Activated naive CD8-positive, alpha-beta T cell (primary cell): ENCODE measurements at regions not wholly inside any gene's neighbourhood (a gene's known extent, or its start where the extent isn't known, plus 50 kb on each side); places are given as distances from the start of the nearest gene placed in this dataset.

Source experiments
- H3K27ac Mint-ChIP-seq: one replicate; pipeline ENCODE4 v1.8.0; 2021; ENCODE audit warnings: mixed read lengths
- H3K27me3 Mint-ChIP-seq: one replicate; pipeline ENCODE4 v1.8.0; 2021; ENCODE audit warnings: mixed read lengths
- H3K36me3 Mint-ChIP-seq: one replicate; pipeline ENCODE4 v1.8.0; 2021; ENCODE audit warnings: mixed read lengths
- H3K4me1 Mint-ChIP-seq: one replicate; pipeline ENCODE4 v1.8.0; 2021; ENCODE audit warnings: low read depth, mixed read lengths
- H3K4me3 Mint-ChIP-seq: one replicate; pipeline ENCODE4 v1.8.0; 2021; ENCODE audit warnings: mild to moderate bottlenecking, mixed read lengths
- H3K9me3 Mint-ChIP-seq: one replicate; pipeline ENCODE4 v1.8.0; 2021; ENCODE audit warnings: low read depth, mixed read lengths

DNA sequence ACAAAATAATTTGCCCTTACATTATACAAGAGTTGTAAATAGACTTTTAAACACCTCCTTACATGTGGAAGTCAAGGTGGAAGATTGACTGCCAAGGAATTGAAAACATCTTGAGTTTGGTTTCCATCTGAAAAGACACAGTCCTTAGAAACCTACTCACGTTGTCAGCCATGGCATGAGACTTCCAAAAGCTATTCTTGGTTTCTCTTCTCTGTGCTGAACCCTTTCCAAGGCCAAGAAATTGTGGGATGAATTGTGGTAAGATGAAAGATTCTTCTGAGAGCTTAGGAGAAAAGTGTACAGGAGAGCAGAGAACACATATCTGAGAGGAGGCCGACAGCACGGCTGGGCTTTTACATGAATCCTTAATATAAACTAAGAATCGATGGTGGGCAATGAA lies 370.0 kb downstream of the FBXW7 start:
- no peak overlapping the region for H3K4me3 Mint-ChIP-seq

GRCh38 chr4:152165146-152165545 lies 370.7 kb downstream of the FBXW7 start:
- H3K36me3 Mint-ChIP-seq, result no peaks in the 10 kb centered on the region
- no peak overlapping the region for H3K4me3 Mint-ChIP-seq
- H3K27me3 Mint-ChIP-seq, result no peaks in the 10 kb centered on the region
- no peak overlapping the region for H3K27ac Mint-ChIP-seq
- H3K4me1 Mint-ChIP-seq, result no peaks in the 10 kb centered on the region
- H3K9me3 Mint-ChIP-seq, result no peaks in the 10 kb centered on the region

More for the DNA sequence above, 370.0 kb downstream of the FBXW7 start:
- Mint-ChIP-seq H3K4me1 (no peaks in the 10 kb centered on the region), H3K27ac (no peak overlapping the region), H3K27me3 (no peaks in the 10 kb centered on the region), H3K36me3 (no peaks in the 10 kb centered on the region), H3K9me3 (no peaks in the 10 kb centered on the region)

GRCh38 chr4:152164561-152164960 lies 371.3 kb downstream of the FBXW7 start:
- no peaks in the 10 kb centered on the region for H3K4me1 Mint-ChIP-seq
- no peaks in the 10 kb centered on the region for H3K27me3 Mint-ChIP-seq
- no peak overlapping the region for H3K27ac Mint-ChIP-seq
- no peaks in the 10 kb centered on the region for H3K36me3 Mint-ChIP-seq
- no peaks in the 10 kb centered on the region for H3K9me3 Mint-ChIP-seq
- no peak overlapping the region for H3K4me3 Mint-ChIP-seq

DNA sequence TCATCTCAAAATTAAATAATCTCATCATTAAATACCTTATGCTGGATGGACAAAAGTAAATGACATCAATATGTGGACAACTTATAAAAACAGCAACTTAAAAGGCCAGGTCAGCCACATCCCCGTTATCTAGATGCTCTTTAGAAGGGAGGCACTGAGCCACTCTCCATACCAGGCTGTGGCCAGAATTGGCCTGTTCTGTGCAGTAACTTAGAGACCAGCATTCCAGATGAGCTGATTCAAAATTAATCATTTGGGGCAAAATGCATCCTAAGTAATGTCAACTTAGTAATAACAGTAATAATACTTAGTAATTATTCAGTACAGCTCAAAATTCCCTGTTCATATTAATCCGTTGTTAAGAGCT lies 373.6 kb downstream of the FBXW7 start:
- Mint-ChIP-seq H3K27ac (no peak overlapping the region), H3K36me3 (no peaks in the 10 kb centered on the region), H3K4me3 (no peak overlapping the region), H3K4me1 (peaks cover 8% of the 10 kb centered on the region), H3K27me3 (no peaks in the 10 kb centered on the region), H3K9me3 (no peaks in the 10 kb centered on the region)

- no peaks in the 10 kb centered on the region for H3K27me3 Mint-ChIP-seq
- H3K9me3 Mint-ChIP-seq, result no peaks in the 10 kb centered on the region
- no peaks in the 10 kb centered on the region for H3K36me3 Mint-ChIP-seq
- H3K4me1 Mint-ChIP-seq, result peaks cover 10% of the 10 kb centered on the region
- no peak overlapping the region for H3K4me3 Mint-ChIP-seq
- H3K27ac Mint-ChIP-seq, result no peak overlapping the region
Observed at GRCh38 chr4:152161676-152162330, 374.1 kb downstream of the FBXW7 start.

GRCh38 chr4:152160225-152160800 lies 375.6 kb downstream of the FBXW7 start:
- Mint-ChIP-seq H3K27ac (no peak overlapping the region), H3K27me3 (no peaks in the 10 kb centered on the region), H3K9me3 (no peaks in the 10 kb centered on the region), H3K4me1 (peaks cover 10% of the 10 kb centered on the region), H3K4me3 (no peak overlapping the region), H3K36me3 (no peaks in the 10 kb centered on the region)

DNA sequence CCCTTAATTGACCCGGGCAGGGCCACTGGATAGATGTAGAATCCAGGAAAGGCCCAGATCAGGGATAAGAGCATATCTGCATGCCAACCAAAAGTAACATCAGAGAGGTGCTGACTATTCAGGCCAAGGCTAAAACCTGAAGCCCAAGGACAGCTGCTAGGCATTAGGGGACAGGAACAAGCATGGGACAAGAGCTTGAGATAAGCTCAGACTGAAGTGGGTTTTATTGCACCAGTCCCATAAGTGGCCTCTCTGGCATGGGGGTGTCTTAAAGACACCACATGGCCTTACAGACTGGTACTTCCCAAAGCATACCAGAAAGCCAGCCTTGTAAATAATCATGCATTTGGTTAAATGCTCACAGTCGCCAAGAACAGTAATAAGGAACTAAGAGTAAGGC lies 376.1 kb downstream of the FBXW7 start:
- Mint-ChIP-seq H3K27ac (no peak overlapping the region), H3K4me3 (no peak overlapping the region), H3K4me1 (peaks cover 12% of the 10 kb centered on the region), H3K27me3 (no peaks in the 10 kb centered on the region), H3K36me3 (no peaks in the 10 kb centered on the region), H3K9me3 (no peaks in the 10 kb centered on the region)

- Mint-ChIP-seq H3K4me3 (no peak overlapping the region), H3K9me3 (no peaks in the 10 kb centered on the region), H3K36me3 (no peaks in the 10 kb centered on the region), H3K27ac (no peak overlapping the region), H3K4me1 (peaks cover 17% of the 10 kb centered on the region), H3K27me3 (no peaks in the 10 kb centered on the region)
Observed at GRCh38 chr4:152158225-152158624, 377.7 kb downstream of the FBXW7 start.

- Mint-ChIP-seq H3K4me1 (peaks cover 17% of the 10 kb centered on the region), H3K9me3 (no peaks in the 10 kb centered on the region), H3K27ac (no peak overlapping the region), H3K27me3 (no peaks in the 10 kb centered on the region), H3K36me3 (no peaks in the 10 kb centered on the region), H3K4me3 (no peak overlapping the region)
Observed at GRCh38 chr4:152157629-152158028, 378.3 kb downstream of the FBXW7 start.

- Mint-ChIP-seq H3K27me3 (no peaks in the 10 kb centered on the region), H3K9me3 (no peaks in the 10 kb centered on the region), H3K4me1 (peaks cover 17% of the 10 kb centered on the region), H3K4me3 (no peak overlapping the region), H3K36me3 (no peaks in the 10 kb centered on the region), H3K27ac (no peak overlapping the region)
Observed at GRCh38 chr4:152156442-152156841, 379.4 kb downstream of the FBXW7 start.

DNA sequence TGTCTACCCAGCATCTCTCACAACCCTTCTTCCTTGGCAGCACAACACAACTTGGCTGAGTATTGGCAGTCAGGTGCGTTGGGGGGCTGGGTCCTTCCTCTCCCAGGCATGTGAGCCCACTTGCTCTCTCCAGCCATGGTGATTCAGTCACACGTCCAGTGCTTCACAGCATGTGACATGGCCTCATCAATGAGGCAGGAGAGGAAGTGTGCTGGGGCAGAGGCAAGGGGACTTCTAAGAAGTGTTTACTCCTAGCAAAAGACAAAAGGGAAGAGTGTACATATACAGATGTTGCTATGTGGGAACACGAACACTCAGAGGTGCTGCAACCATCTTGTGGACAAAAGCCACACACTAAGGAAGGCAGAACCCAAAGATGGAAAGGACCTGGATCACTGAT lies 380.8 kb downstream of the FBXW7 start:
- Mint-ChIP-seq H3K4me3 (no peak overlapping the region), H3K9me3 (no peaks in the 10 kb centered on the region), H3K36me3 (no peaks in the 10 kb centered on the region), H3K27ac (no peak overlapping the region), H3K27me3 (no peaks in the 10 kb centered on the region), H3K4me1 (peaks cover 17% of the 10 kb centered on the region)

GRCh38 chr4:152154433-152154832 lies 381.5 kb downstream of the FBXW7 start:
- Mint-ChIP-seq H3K4me3 (no peak overlapping the region), H3K36me3 (no peaks in the 10 kb centered on the region), H3K4me1 (peaks cover 16% of the 10 kb centered on the region), H3K27ac (no peak overlapping the region), H3K9me3 (no peaks in the 10 kb centered on the region), H3K27me3 (no peaks in the 10 kb centered on the region)

DNA sequence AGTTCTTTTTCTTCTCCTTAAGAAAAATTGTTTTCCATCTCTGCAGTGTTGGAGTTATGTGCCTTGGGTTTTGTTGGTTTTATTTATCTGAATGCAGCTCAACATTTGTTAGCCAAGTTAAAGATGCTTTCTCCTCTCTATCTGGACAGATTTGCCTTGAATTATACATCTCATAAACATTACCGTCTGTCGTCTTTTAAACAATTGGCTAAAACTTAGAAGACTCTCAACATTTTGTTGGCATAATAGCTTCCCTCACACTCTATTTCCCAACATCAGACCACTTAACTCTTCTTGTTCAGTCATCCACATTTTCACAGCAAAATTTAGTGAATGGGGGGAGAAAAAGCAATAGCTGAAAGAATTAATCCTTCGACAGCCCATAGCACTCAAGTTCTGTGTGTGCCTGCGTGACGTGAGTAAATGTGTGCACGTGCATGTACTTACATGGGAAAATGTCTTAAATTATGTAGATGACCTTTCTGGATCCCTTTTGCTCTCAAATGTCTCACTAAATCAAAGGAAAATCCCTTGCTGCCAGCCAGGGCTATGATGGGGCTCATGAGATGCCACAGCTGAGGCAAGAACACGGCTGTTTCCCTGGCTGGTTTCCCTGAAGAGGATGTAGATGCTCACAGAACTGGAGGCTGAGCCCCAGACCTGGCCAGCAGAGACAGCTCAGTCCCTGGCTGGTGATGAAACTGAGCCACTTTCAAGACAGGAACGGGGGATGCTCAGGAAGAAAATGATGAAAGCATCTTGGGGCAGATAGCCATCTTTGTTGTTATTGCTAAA lies 382.2 kb downstream of the FBXW7 start:
- Mint-ChIP-seq H3K4me3 (no peak overlapping the region), H3K36me3 (no peaks in the 10 kb centered on the region), H3K27me3 (no peaks in the 10 kb centered on the region), H3K4me1 (peaks cover 16% of the 10 kb centered on the region), H3K27ac (no peak overlapping the region), H3K9me3 (no peaks in the 10 kb centered on the region)

GRCh38 chr4:152150214-152150613 lies 385.7 kb downstream of the FBXW7 start:
- Mint-ChIP-seq H3K4me1 (peaks cover 7% of the 10 kb centered on the region), H3K9me3 (peaks cover 7% of the 10 kb centered on the region), H3K36me3 (peaks cover 8% of the 10 kb centered on the region), H3K27me3 (no peaks in the 10 kb centered on the region), H3K27ac (no peak overlapping the region), H3K4me3 (no peak overlapping the region)

GRCh38 chr4:152149745-152150144 lies 386.1 kb downstream of the FBXW7 start:
- no peaks in the 10 kb centered on the region for H3K27me3 Mint-ChIP-seq
- H3K9me3 Mint-ChIP-seq, result peaks cover 7% of the 10 kb centered on the region
- peaks cover 10% of the 10 kb centered on the region for H3K36me3 Mint-ChIP-seq
- peaks cover 5% of the 10 kb centered on the region for H3K4me1 Mint-ChIP-seq
- no peak overlapping the region for H3K27ac Mint-ChIP-seq
- no peak overlapping the region for H3K4me3 Mint-ChIP-seq
